ENCODE measurements at regions not wholly inside any gene's neighbourhood (a gene's known extent, or its start where the extent isn't known, plus 50 kb on each side); places are given as distances from the start of the nearest gene placed in this dataset.

DNA sequence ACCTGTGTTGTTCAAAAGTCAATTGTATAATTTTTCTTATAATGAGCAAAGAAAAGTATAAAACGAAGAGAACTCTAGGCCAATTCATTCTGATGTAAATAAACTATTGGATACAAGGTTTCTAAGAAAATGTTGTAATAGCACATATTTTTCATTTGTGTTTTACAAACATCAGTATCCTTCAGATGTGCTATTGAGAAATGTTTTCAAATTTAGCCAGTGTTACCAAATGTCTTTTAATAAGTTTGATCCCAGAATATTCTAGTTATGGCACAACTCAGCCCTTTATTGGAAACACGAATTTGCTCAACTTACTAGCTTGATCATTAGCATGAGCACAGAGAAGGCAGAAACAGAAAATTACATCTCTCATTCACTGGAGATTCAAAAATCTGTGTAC lies 319.3 kb downstream of the IL15 start:
- H3K9me3 ChIP-seq (replicated peaks; ENCODE audit: control insufficient read depth, insufficient read depth, low read length), result no peaks in the 10 kb centered on the region
- no TSS peak for BruUV-seq (replicated peaks)
- FAIRE-seq, result no peak
- POLR2A ChIA-PET, result no interaction called here
- no peak overlapping the region for H3K4me2 ChIP-seq (ENCODE audit: insufficient read depth, low read length)
- intact Hi-C loops (cut with micrococcal nuclease) (no loop called here), dilution Hi-C loops (cut with MboI; ENCODE audit: extremely low pct_ligation_motif_present, low sequenced_read_pairs) (no loop called here)
- CTCF ChIA-PET, result no interaction called here
- H4K20me1 ChIP-seq (replicated peaks; ENCODE audit: control insufficient read depth, extremely low read depth, insufficient read depth, low read length), result no peaks in the 10 kb centered on the region
- H3K36me3 ChIP-seq (ENCODE audit: control insufficient read depth in 2 of 2, extremely low read depth in 1 of 2, insufficient read depth in 2 of 2, low read length in 2 of 2), result no peaks in the 10 kb centered on the region
- H3K27ac ChIP-seq (ENCODE audit: insufficient read depth, low read depth, low read length), result no peak overlapping the region
- H3K9ac ChIP-seq (replicated peaks; ENCODE audit: extremely low read depth, insufficient read depth, low read length), result no peak overlapping the region
- H2AFZ ChIP-seq (ENCODE audit: low read depth, low read length), result no peak overlapping the region
- no peaks in the 10 kb centered on the region for H3K27me3 ChIP-seq (ENCODE audit: control insufficient read depth in 2 of 2, insufficient read depth in 2 of 2, low read length in 2 of 2)
- no peak overlapping the region for H3K4me3 ChIP-seq (replicated peaks in 1 of 3; ENCODE audit: insufficient read depth in 1 of 3, low read depth in 1 of 3, low read length in 3 of 3)
- TF ChIP-seq, protein P1, sequence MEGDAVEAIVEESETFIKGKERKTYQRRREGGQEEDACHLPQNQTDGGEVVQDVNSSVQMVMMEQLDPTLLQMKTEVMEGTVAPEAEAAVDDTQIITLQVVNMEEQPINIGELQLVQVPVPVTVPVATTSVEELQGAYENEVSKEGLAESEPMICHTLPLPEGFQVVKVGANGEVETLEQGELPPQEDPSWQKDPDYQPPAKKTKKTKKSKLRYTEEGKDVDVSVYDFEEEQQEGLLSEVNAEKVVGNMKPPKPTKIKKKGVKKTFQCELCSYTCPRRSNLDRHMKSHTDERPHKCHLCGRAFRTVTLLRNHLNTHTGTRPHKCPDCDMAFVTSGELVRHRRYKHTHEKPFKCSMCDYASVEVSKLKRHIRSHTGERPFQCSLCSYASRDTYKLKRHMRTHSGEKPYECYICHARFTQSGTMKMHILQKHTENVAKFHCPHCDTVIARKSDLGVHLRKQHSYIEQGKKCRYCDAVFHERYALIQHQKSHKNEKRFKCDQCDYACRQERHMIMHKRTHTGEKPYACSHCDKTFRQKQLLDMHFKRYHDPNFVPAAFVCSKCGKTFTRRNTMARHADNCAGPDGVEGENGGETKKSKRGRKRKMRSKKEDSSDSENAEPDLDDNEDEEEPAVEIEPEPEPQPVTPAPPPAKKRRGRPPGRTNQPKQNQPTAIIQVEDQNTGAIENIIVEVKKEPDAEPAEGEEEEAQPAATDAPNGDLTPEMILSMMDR (IDR thresholded peaks at IDR 0.05; ENCODE audit: extremely low read depth in 1 of 2, insufficient read depth in 1 of 2, low read depth in 1 of 2, low read length in 2 of 2), result no peak
- TF ChIP-seq JUN (IDR thresholded peaks at IDR 0.05; ENCODE audit: borderline replicate concordance, insufficient read depth, insufficient read length, low read depth) (no peak), POLR2A (IDR thresholded peaks at IDR 0.05; ENCODE audit: low read depth, low read length) (no peak), MYC (IDR thresholded peaks at IDR 0.05; ENCODE audit: low read depth, low read length) (no peak)
- TF ChIP-seq, protein P2, sequence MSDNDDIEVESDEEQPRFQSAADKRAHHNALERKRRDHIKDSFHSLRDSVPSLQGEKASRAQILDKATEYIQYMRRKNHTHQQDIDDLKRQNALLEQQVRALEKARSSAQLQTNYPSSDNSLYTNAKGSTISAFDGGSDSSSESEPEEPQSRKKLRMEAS (IDR thresholded peaks at IDR 0.05; ENCODE audit: insufficient read depth, insufficient read length), result no peak
- H3K9me1 ChIP-seq (replicated peaks; ENCODE audit: control insufficient read depth, extremely low read depth, insufficient read depth, low read length), result no peaks in the 10 kb centered on the region
- no peak for DNase-seq (ENCODE audit: low read depth, low spot score)
- H3K4me1 ChIP-seq (ENCODE audit: control insufficient read depth, extremely low read depth, insufficient read depth, low read length), result no peaks in the 10 kb centered on the region
- no peaks in the 10 kb centered on the region for H3K79me2 ChIP-seq (ENCODE audit: control insufficient read depth, insufficient read depth, low read length)

DNA sequence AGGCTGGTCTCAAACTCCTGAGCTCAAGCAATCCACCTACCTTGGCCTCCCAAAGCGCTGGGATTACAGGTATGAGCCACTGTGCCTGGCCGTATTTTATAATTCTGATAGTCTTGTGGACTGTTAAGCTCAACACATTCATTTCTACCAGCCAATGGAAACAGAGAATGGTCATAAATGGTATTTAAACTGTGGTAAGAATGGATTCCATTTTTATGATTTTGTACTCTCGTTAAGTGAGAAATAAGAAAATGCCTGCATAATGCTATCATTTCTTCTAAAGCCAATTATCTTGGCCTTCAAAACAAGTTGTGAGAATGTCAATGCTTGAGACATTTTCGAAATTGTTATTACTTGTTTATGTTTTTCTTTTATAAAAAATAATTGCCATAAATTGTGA lies 321.0 kb downstream of the IL15 start:
- ChIA-PET CTCF (no interaction called here), POLR2A (no interaction called here)
- FAIRE-seq (no peak), DNase-seq (ENCODE audit: low read depth, low spot score) (no peak)
- no peaks in the 10 kb centered on the region for H3K79me2 ChIP-seq (ENCODE audit: control insufficient read depth, insufficient read depth, low read length)
- TF ChIP-seq GATA2 (IDR thresholded peaks at IDR 0.05; ENCODE audit: insufficient read depth, insufficient read length, low read depth, low read length) (no peak), JUN (IDR thresholded peaks at IDR 0.05; ENCODE audit: borderline replicate concordance, insufficient read depth, insufficient read length, low read depth) (no peak), MYC (IDR thresholded peaks at IDR 0.05; ENCODE audit: low read depth, low read length) (no peak), POLR2A (IDR thresholded peaks at IDR 0.05; ENCODE audit: low read depth, low read length) (no peak), FOS (IDR thresholded peaks at IDR 0.05; ENCODE audit: borderline replicate concordance, insufficient read depth, low read length) (no peak), POLR2AphosphoS5 (IDR thresholded peaks at IDR 0.05; ENCODE audit: insufficient read depth, low read depth, low read length) (no peak)
- TF ChIP-seq, protein P1 (IDR thresholded peaks at IDR 0.05; ENCODE audit: extremely low read depth in 1 of 2, insufficient read depth in 1 of 2, low read depth in 1 of 2, low read length in 2 of 2), result no peak
- TF ChIP-seq, protein P2 (IDR thresholded peaks at IDR 0.05; ENCODE audit: insufficient read depth, insufficient read length), result no peak
- no peaks in the 10 kb centered on the region for H3K27me3 ChIP-seq (ENCODE audit: control insufficient read depth in 2 of 2, insufficient read depth in 2 of 2, low read length in 2 of 2)
- H3K9me1 ChIP-seq (replicated peaks; ENCODE audit: control insufficient read depth, extremely low read depth, insufficient read depth, low read length), result no peaks in the 10 kb centered on the region
- H4K20me1 ChIP-seq (replicated peaks; ENCODE audit: control insufficient read depth, extremely low read depth, insufficient read depth, low read length), result no peaks in the 10 kb centered on the region
- no peaks in the 10 kb centered on the region for H3K4me1 ChIP-seq (ENCODE audit: control insufficient read depth, extremely low read depth, insufficient read depth, low read length)
- no peak overlapping the region for H3K9ac ChIP-seq (replicated peaks; ENCODE audit: extremely low read depth, insufficient read depth, low read length)
- H2AFZ ChIP-seq (ENCODE audit: low read depth, low read length), result no peak overlapping the region
- intact Hi-C loops (cut with micrococcal nuclease) (no loop called here), dilution Hi-C loops (cut with MboI; ENCODE audit: extremely low pct_ligation_motif_present, low sequenced_read_pairs) (no loop called here)
- H3K4me2 ChIP-seq (ENCODE audit: insufficient read depth, low read length), result no peak overlapping the region
- BruUV-seq (replicated peaks), result no TSS peak
- no peaks in the 10 kb centered on the region for H3K9me3 ChIP-seq (replicated peaks; ENCODE audit: control insufficient read depth, insufficient read depth, low read length)
- no peaks in the 10 kb centered on the region for H3K36me3 ChIP-seq (ENCODE audit: control insufficient read depth in 2 of 2, extremely low read depth in 1 of 2, insufficient read depth in 2 of 2, low read length in 2 of 2)
- H3K4me3 ChIP-seq (replicated peaks in 1 of 3; ENCODE audit: insufficient read depth in 1 of 3, low read depth in 1 of 3, low read length in 3 of 3), result no peak overlapping the region
- H3K27ac ChIP-seq (ENCODE audit: insufficient read depth, low read depth, low read length), result no peak overlapping the region
